ENCODE measurements at regions not wholly inside any gene's neighbourhood (a gene's known extent, or its start where the extent isn't known, plus 50 kb on each side); places are given as distances from the start of the nearest gene placed in this dataset.

GRCh38 chr20:22698259-22698842, 114.0 kb upstream of the FOXA2 start:
- 73% methylated on average over 5 of the region's 5 CpGs for WGBS (ENCODE audit: low lambda C conversion rate, missing lambda C conversion rate)
- no peaks in the 10 kb centered on the region for H3K4me1 ChIP-seq (ENCODE audit: insufficient read depth)
- H3K9me2 ChIP-seq (replicated peaks; ENCODE audit: insufficient read depth) = no peaks in the 10 kb centered on the region
- TF ChIP-seq, protein P1, sequence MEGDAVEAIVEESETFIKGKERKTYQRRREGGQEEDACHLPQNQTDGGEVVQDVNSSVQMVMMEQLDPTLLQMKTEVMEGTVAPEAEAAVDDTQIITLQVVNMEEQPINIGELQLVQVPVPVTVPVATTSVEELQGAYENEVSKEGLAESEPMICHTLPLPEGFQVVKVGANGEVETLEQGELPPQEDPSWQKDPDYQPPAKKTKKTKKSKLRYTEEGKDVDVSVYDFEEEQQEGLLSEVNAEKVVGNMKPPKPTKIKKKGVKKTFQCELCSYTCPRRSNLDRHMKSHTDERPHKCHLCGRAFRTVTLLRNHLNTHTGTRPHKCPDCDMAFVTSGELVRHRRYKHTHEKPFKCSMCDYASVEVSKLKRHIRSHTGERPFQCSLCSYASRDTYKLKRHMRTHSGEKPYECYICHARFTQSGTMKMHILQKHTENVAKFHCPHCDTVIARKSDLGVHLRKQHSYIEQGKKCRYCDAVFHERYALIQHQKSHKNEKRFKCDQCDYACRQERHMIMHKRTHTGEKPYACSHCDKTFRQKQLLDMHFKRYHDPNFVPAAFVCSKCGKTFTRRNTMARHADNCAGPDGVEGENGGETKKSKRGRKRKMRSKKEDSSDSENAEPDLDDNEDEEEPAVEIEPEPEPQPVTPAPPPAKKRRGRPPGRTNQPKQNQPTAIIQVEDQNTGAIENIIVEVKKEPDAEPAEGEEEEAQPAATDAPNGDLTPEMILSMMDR (IDR thresholded peaks at IDR 0.05; ENCODE audit: poor library complexity) = no peak
- no peak for TF ChIP-seq EZH2phosphoT487 (IDR thresholded peaks at IDR 0.05; ENCODE audit: low read depth, severe bottlenecking, unreplicated experiment)
- TF ChIP-seq EZH2 (IDR thresholded peaks at IDR 0.05; ENCODE audit: borderline replicate concordance) = no peak
- no peaks in the 10 kb centered on the region for H3K9me3 ChIP-seq (ENCODE audit: low read depth)
- H3K4me2 ChIP-seq = no peak overlapping the region
- DNase-seq (ENCODE audit: low spot score) = no peak
- no peak overlapping the region for H3K27ac ChIP-seq
- H2AFZ ChIP-seq = no peak overlapping the region
- no peaks in the 10 kb centered on the region for H4K20me1 ChIP-seq (ENCODE audit: insufficient read depth, poor library complexity, severe bottlenecking)
- no peaks in the 10 kb centered on the region for H3K36me3 ChIP-seq (replicated peaks; ENCODE audit: insufficient read depth, low read depth)
- H3K79me2 ChIP-seq = no peaks in the 10 kb centered on the region
- no peaks in the 10 kb centered on the region for H3K27me3 ChIP-seq
- H3K4me3 ChIP-seq = no peak overlapping the region

DNA sequence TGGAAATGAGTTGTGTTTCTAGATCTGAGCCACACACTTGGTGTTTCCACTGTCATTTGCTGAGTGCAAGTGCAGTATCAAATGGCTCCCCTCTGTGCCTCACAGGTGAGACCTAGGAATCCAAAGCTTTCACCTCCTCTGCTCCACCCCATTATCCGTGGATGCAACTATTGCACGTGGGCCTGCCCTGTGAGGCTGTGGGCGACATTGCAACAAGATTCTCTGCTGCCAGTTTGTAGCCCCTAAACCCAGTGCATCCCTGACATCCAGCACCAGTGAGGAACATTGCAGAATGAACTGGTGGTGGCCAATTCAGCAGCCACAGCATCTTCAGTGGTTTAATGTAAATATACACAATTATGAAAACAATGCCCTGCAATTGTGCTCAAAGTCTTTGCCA, 115.0 kb upstream of the FOXA2 start:
- H2AFZ ChIP-seq = no peak overlapping the region
- H3K9me3 ChIP-seq (ENCODE audit: low read depth) = no peaks in the 10 kb centered on the region
- H3K9me2 ChIP-seq (replicated peaks; ENCODE audit: insufficient read depth) = no peaks in the 10 kb centered on the region
- TF ChIP-seq EZH2phosphoT487 (IDR thresholded peaks at IDR 0.05; ENCODE audit: low read depth, severe bottlenecking, unreplicated experiment) (no peak), EZH2 (IDR thresholded peaks at IDR 0.05; ENCODE audit: borderline replicate concordance) (no peak)
- TF ChIP-seq, protein P1 (IDR thresholded peaks at IDR 0.05; ENCODE audit: poor library complexity) = no peak
- H3K27me3 ChIP-seq = no peaks in the 10 kb centered on the region
- no peaks in the 10 kb centered on the region for H3K36me3 ChIP-seq (replicated peaks; ENCODE audit: insufficient read depth, low read depth)
- 89% methylated on average over 3 of the region's 3 CpGs for WGBS (ENCODE audit: low lambda C conversion rate, missing lambda C conversion rate)
- no peaks in the 10 kb centered on the region for H4K20me1 ChIP-seq (ENCODE audit: insufficient read depth, poor library complexity, severe bottlenecking)
- H3K27ac ChIP-seq = no peak overlapping the region
- H3K4me3 ChIP-seq = no peak overlapping the region
- no peaks in the 10 kb centered on the region for H3K4me1 ChIP-seq (ENCODE audit: insufficient read depth)
- no peak for DNase-seq (ENCODE audit: low spot score)
- H3K79me2 ChIP-seq = no peaks in the 10 kb centered on the region
- no peak overlapping the region for H3K4me2 ChIP-seq

DNA sequence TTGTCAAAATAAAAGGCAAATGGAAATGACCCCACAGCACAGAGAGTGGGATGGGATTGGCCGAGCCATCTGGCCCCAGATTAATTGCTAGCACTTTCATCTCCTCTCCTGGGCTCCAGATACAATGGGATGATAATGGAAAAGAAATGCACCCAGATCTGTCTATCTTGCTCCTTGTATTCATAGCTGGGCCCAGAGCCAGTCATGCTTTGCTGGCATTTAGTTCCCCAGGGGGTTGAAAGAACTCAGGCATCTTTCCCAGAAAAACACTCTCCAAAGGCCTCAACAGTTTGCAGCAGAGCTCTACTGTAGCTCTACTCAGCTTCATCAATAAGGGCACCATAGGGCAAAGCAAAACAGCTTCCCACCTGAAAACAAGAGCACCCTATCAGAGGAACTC, 116.0 kb upstream of the FOXA2 start:
- no peak for DNase-seq (ENCODE audit: low spot score)
- Histone ChIP-seq H3K27me3 (no peaks in the 10 kb centered on the region), H3K4me2 (no peak overlapping the region), H3K4me1 (ENCODE audit: insufficient read depth) (no peaks in the 10 kb centered on the region), H2AFZ (no peak overlapping the region), H3K9me2 (replicated peaks; ENCODE audit: insufficient read depth) (no peaks in the 10 kb centered on the region), H3K4me3 (no peak overlapping the region), H3K79me2 (no peaks in the 10 kb centered on the region), H3K9me3 (ENCODE audit: low read depth) (no peaks in the 10 kb centered on the region), H4K20me1 (ENCODE audit: insufficient read depth, poor library complexity, severe bottlenecking) (no peaks in the 10 kb centered on the region), H3K27ac (no peak overlapping the region), H3K36me3 (replicated peaks; ENCODE audit: insufficient read depth, low read depth) (no peaks in the 10 kb centered on the region)
- TF ChIP-seq EZH2 (IDR thresholded peaks at IDR 0.05; ENCODE audit: borderline replicate concordance) (no peak), EZH2phosphoT487 (IDR thresholded peaks at IDR 0.05; ENCODE audit: low read depth, severe bottlenecking, unreplicated experiment) (no peak)
- TF ChIP-seq, protein P1 (IDR thresholded peaks at IDR 0.05; ENCODE audit: poor library complexity) = no peak
- WGBS (ENCODE audit: low lambda C conversion rate, missing lambda C conversion rate) = 80% methylated on average over 1 of the region's 1 CpG

Measured in hepatocyte (in vitro differentiated cells).